Upper lobe of right lung (tissue), 1 donor: ENCODE measurements at regions not wholly inside any gene's neighbourhood (a gene's known extent, or its start where the extent isn't known, plus 50 kb on each side); places are given as distances from the start of the nearest gene placed in this dataset.
"Not testable (repeated sequence)": the region's sequence is repeated elsewhere in the genome, so short reads cannot be mapped to it uniquely, and the experiment has no call there.

Experiments
- ATAC-seq: fragments of 200-7000 bp; cut with Tn5 transposase; one replicate; pipeline ENCODE4 v1.9.1; 2020; ENCODE audit warnings: mild to moderate bottlenecking, moderate library complexity
- DNase-seq: peaks from one replicate; pipeline ENCODE4 v3.0.0-alpha.2; 2020
- H3K27ac ChIP-seq: fragments of 200-600 bp; one replicate; pipeline ENCODE4 v1.8.0; 2022
- H3K27me3 ChIP-seq: fragments of 200-600 bp; one replicate; pipeline ENCODE4 v1.8.0; 2022; ENCODE audit warnings: mild to moderate bottlenecking
- H3K36me3 ChIP-seq: fragments of 200-600 bp; one replicate; pipeline ENCODE4 v1.8.0; 2022
- H3K4me1 ChIP-seq: fragments of 200-600 bp; one replicate; pipeline ENCODE4 v1.8.0; 2022
- H3K4me3 ChIP-seq: fragments of 200-600 bp; one replicate; pipeline ENCODE4 v1.8.0; 2022; ENCODE audit warnings: mild to moderate bottlenecking
- H3K9me3 ChIP-seq: fragments of 200-600 bp; one replicate; pipeline ENCODE4 v1.8.0; 2022
- CTCF ChIP-seq: fragments of 200-600 bp; IDR thresholded peaks from one replicate; pipeline ENCODE4 v1.8.0; 2022; ENCODE audit warnings: antibody characterized with exemption
- intact Hi-C: fragments of 100-400 bp; cut with DNase I; formaldehyde crosslinking; loops from one replicate; pipeline ENCODE4 v1.11.0; 2022
- donor health status: DM: no; HTN: yes; CAD: no; lungs with severe emphysema.

- Histone ChIP-seq H3K4me1 (no peaks in the 10 kb centered on the region), H3K27ac (no peak overlapping the region), H3K27me3 (no peaks in the 10 kb centered on the region), H3K4me3 (no peak overlapping the region), H3K9me3 (no peaks in the 10 kb centered on the region), H3K36me3 (no peaks in the 10 kb centered on the region)
- no peak for ATAC-seq
- intact Hi-C loops: no loop called here
- DNase-seq: no peak
- no peak for TF ChIP-seq CTCF
These were observed 262.6 kb downstream of the STIM2 start for GRCh38 chr4:27123123-27123768.

- intact Hi-C loops: no loop called here
- no peak for TF ChIP-seq CTCF
These were observed 263.1 kb downstream of the STIM2 start for GRCh38 chr4:27123769-27124124.

GRCh38 chr4:27126895-27127294 lies 266.3 kb downstream of the STIM2 start:
- intact Hi-C loops: not testable (repeated sequence)

More at GRCh38 chr4:27123769-27124124, 263.1 kb downstream of the STIM2 start:
- H3K4me1 ChIP-seq: no peaks in the 10 kb centered on the region
- H3K36me3 ChIP-seq: no peaks in the 10 kb centered on the region
- DNase-seq (no peak), ATAC-seq (no peak)
- H3K4me3 ChIP-seq: no peak overlapping the region
- no peaks in the 10 kb centered on the region for H3K9me3 ChIP-seq
- no peaks in the 10 kb centered on the region for H3K27me3 ChIP-seq
- H3K27ac ChIP-seq: no peak overlapping the region

GRCh38 chr4:27128443-27128842 lies 267.8 kb downstream of the STIM2 start:
- TF ChIP-seq CTCF: no peak

More at GRCh38 chr4:27126895-27127294, 266.3 kb downstream of the STIM2 start:
- DNase-seq, H3K36me3 ChIP-seq, H3K9me3 ChIP-seq, H3K4me1 ChIP-seq, H3K27me3 ChIP-seq, H3K27ac ChIP-seq, H3K4me3 ChIP-seq, ATAC-seq: not testable (repeated sequence)

GRCh38 chr4:27129871-27130366 lies 269.3 kb downstream of the STIM2 start:
- Histone ChIP-seq H3K36me3 (no peaks in the 10 kb centered on the region), H3K27me3 (no peaks in the 10 kb centered on the region), H3K4me1 (no peaks in the 10 kb centered on the region), H3K27ac (no peak overlapping the region), H3K4me3 (no peak overlapping the region), H3K9me3 (no peaks in the 10 kb centered on the region)
- no peak for TF ChIP-seq CTCF
- ATAC-seq (no peak), DNase-seq (no peak)
- intact Hi-C loops: no loop called here

More at GRCh38 chr4:27128443-27128842, 267.8 kb downstream of the STIM2 start:
- intact Hi-C loops: no loop called here
- ATAC-seq (no peak), DNase-seq (no peak)
- no peak overlapping the region for H3K4me3 ChIP-seq
- no peaks in the 10 kb centered on the region for H3K4me1 ChIP-seq
- H3K27me3 ChIP-seq: no peaks in the 10 kb centered on the region
- H3K36me3 ChIP-seq: no peaks in the 10 kb centered on the region
- no peak overlapping the region for H3K27ac ChIP-seq
- H3K9me3 ChIP-seq: no peaks in the 10 kb centered on the region

GRCh38 chr4:27132497-27132896 lies 271.9 kb downstream of the STIM2 start:
- intact Hi-C loops: no loop called here
- Histone ChIP-seq H3K9me3 (no peaks in the 10 kb centered on the region), H3K36me3 (no peaks in the 10 kb centered on the region), H3K4me3 (no peak overlapping the region), H3K27me3 (no peaks in the 10 kb centered on the region), H3K4me1 (no peaks in the 10 kb centered on the region), H3K27ac (no peak overlapping the region)
- ATAC-seq (no peak), DNase-seq (no peak)
- no peak for TF ChIP-seq CTCF
